Activated naive CD8-positive, alpha-beta T cell (primary cell): ENCODE measurements at regions not wholly inside any gene's neighbourhood (a gene's known extent, or its start where the extent isn't known, plus 50 kb on each side); places are given as distances from the start of the nearest gene placed in this dataset.
A peak's percentile ranks its signal among the peaks of the same experiment; 100 is the strongest.

Experiments
- H3K27ac Mint-ChIP-seq: one replicate; pipeline ENCODE4 v1.8.0; 2021; ENCODE audit warnings: mixed read lengths
- H3K27me3 Mint-ChIP-seq: one replicate; pipeline ENCODE4 v1.8.0; 2021; ENCODE audit warnings: mixed read lengths
- H3K36me3 Mint-ChIP-seq: one replicate; pipeline ENCODE4 v1.8.0; 2021; ENCODE audit warnings: mixed read lengths
- H3K4me1 Mint-ChIP-seq: one replicate; pipeline ENCODE4 v1.8.0; 2021; ENCODE audit warnings: low read depth, mixed read lengths
- H3K4me3 Mint-ChIP-seq: one replicate; pipeline ENCODE4 v1.8.0; 2021; ENCODE audit warnings: mild to moderate bottlenecking, mixed read lengths
- H3K9me3 Mint-ChIP-seq: one replicate; pipeline ENCODE4 v1.8.0; 2021; ENCODE audit warnings: low read depth, mixed read lengths

- H3K4me3 Mint-ChIP-seq: no peak overlapping the region
- no peaks in the 10 kb centered on the region for H3K9me3 Mint-ChIP-seq
- no peaks in the 10 kb centered on the region for H3K27me3 Mint-ChIP-seq
- no peaks in the 10 kb centered on the region for H3K36me3 Mint-ChIP-seq
- no peak overlapping the region for H3K27ac Mint-ChIP-seq
- peaks cover 1% of the 10 kb centered on the region for H3K4me1 Mint-ChIP-seq
These were observed 66.2 kb upstream of the CLINT1 start for GRCh38 chr5:157924931-157925729.

GRCh38 chr5:157924490-157924889, 65.5 kb upstream of the CLINT1 start:
- no peak overlapping the region for H3K4me3 Mint-ChIP-seq
- peaks cover 6% of the 10 kb centered on the region for H3K4me1 Mint-ChIP-seq
- H3K9me3 Mint-ChIP-seq: no peaks in the 10 kb centered on the region
- no peaks in the 10 kb centered on the region for H3K27me3 Mint-ChIP-seq
- no peaks in the 10 kb centered on the region for H3K36me3 Mint-ChIP-seq
- no peak overlapping the region for H3K27ac Mint-ChIP-seq

- Mint-ChIP-seq H3K9me3 (no peaks in the 10 kb centered on the region), H3K27ac (no peak overlapping the region), H3K4me1 (peaks cover 14% of the 10 kb centered on the region), H3K4me3 (no peak overlapping the region), H3K27me3 (no peaks in the 10 kb centered on the region), H3K36me3 (no peaks in the 10 kb centered on the region)
These were observed 64.8 kb upstream of the CLINT1 start for GRCh38 chr5:157923765-157924164.

GRCh38 chr5:157922026-157922425, 63.1 kb upstream of the CLINT1 start:
- Mint-ChIP-seq H3K4me1 (peaks cover 23% of the 10 kb centered on the region), H3K27ac (no peak overlapping the region), H3K4me3 (no peak overlapping the region), H3K9me3 (no peaks in the 10 kb centered on the region), H3K27me3 (no peaks in the 10 kb centered on the region), H3K36me3 (no peaks in the 10 kb centered on the region)

- Mint-ChIP-seq H3K9me3 (no peaks in the 10 kb centered on the region), H3K27ac (no peak overlapping the region), H3K4me1 (peaks cover 23% of the 10 kb centered on the region), H3K27me3 (no peaks in the 10 kb centered on the region), H3K36me3 (no peaks in the 10 kb centered on the region), H3K4me3 (no peak overlapping the region)
These were observed 61.9 kb upstream of the CLINT1 start for GRCh38 chr5:157920828-157921170.

GRCh38 chr5:157918811-157919742, 60.1 kb upstream of the CLINT1 start:
- Mint-ChIP-seq H3K9me3 (no peaks in the 10 kb centered on the region), H3K27ac (no peak overlapping the region), H3K36me3 (no peaks in the 10 kb centered on the region), H3K27me3 (no peaks in the 10 kb centered on the region), H3K4me3 (peak overlapping the region; percentile 56), H3K4me1 (peaks cover 21% of the 10 kb centered on the region)

- H3K9me3 Mint-ChIP-seq: no peaks in the 10 kb centered on the region
- H3K4me3 Mint-ChIP-seq: no peak overlapping the region
- H3K4me1 Mint-ChIP-seq: peaks cover 21% of the 10 kb centered on the region
- no peaks in the 10 kb centered on the region for H3K27me3 Mint-ChIP-seq
- H3K27ac Mint-ChIP-seq: no peak overlapping the region
- H3K36me3 Mint-ChIP-seq: no peaks in the 10 kb centered on the region
These were observed 59.2 kb upstream of the CLINT1 start for GRCh38 chr5:157917899-157918809.

- Mint-ChIP-seq H3K4me1 (peaks cover 21% of the 10 kb centered on the region), H3K36me3 (no peaks in the 10 kb centered on the region)
These were observed 58.5 kb upstream of the CLINT1 start for GRCh38 chr5:157917491-157917890.

GRCh38 chr5:157915638-157916037, 56.7 kb upstream of the CLINT1 start:
- H3K36me3 Mint-ChIP-seq: no peaks in the 10 kb centered on the region
- H3K27me3 Mint-ChIP-seq: no peaks in the 10 kb centered on the region
- H3K4me1 Mint-ChIP-seq: peaks cover 21% of the 10 kb centered on the region
- no peak overlapping the region for H3K4me3 Mint-ChIP-seq
- no peaks in the 10 kb centered on the region for H3K9me3 Mint-ChIP-seq
- no peak overlapping the region for H3K27ac Mint-ChIP-seq

More at GRCh38 chr5:157917491-157917890, 58.5 kb upstream of the CLINT1 start:
- no peak overlapping the region for H3K4me3 Mint-ChIP-seq
- no peaks in the 10 kb centered on the region for H3K9me3 Mint-ChIP-seq
- no peaks in the 10 kb centered on the region for H3K27me3 Mint-ChIP-seq
- H3K27ac Mint-ChIP-seq: no peak overlapping the region

GRCh38 chr5:157914151-157914788, 55.3 kb upstream of the CLINT1 start:
- no peak overlapping the region for H3K27ac Mint-ChIP-seq
- peaks cover under 1% of the 10 kb centered on the region for H3K27me3 Mint-ChIP-seq

GRCh38 chr5:157913575-157913974, 54.6 kb upstream of the CLINT1 start:
- H3K27ac Mint-ChIP-seq: no peak overlapping the region
- peaks cover 2% of the 10 kb centered on the region for H3K27me3 Mint-ChIP-seq
- no peak overlapping the region for H3K4me3 Mint-ChIP-seq
- no peaks in the 10 kb centered on the region for H3K9me3 Mint-ChIP-seq
- no peaks in the 10 kb centered on the region for H3K36me3 Mint-ChIP-seq
- peaks cover 7% of the 10 kb centered on the region for H3K4me1 Mint-ChIP-seq

More at GRCh38 chr5:157914151-157914788, 55.3 kb upstream of the CLINT1 start:
- H3K9me3 Mint-ChIP-seq: no peaks in the 10 kb centered on the region
- H3K4me1 Mint-ChIP-seq: peaks cover 14% of the 10 kb centered on the region
- no peak overlapping the region for H3K4me3 Mint-ChIP-seq
- no peaks in the 10 kb centered on the region for H3K36me3 Mint-ChIP-seq

GRCh38 chr5:157912621-157913325, 53.8 kb upstream of the CLINT1 start:
- Mint-ChIP-seq H3K27me3 (peaks cover 2% of the 10 kb centered on the region), H3K4me3 (no peak overlapping the region), H3K4me1 (no peaks in the 10 kb centered on the region), H3K36me3 (no peaks in the 10 kb centered on the region), H3K9me3 (no peaks in the 10 kb centered on the region), H3K27ac (no peak overlapping the region)

- no peaks in the 10 kb centered on the region for H3K4me1 Mint-ChIP-seq
- no peak overlapping the region for H3K4me3 Mint-ChIP-seq
- no peaks in the 10 kb centered on the region for H3K9me3 Mint-ChIP-seq
- no peak overlapping the region for H3K27ac Mint-ChIP-seq
- H3K36me3 Mint-ChIP-seq: no peaks in the 10 kb centered on the region
- peaks cover 2% of the 10 kb centered on the region for H3K27me3 Mint-ChIP-seq
These were observed 52.6 kb upstream of the CLINT1 start for GRCh38 chr5:157911568-157911967.
